Muscle layer of colon (tissue), 2 donors: ENCODE measurements at regions not wholly inside any gene's neighbourhood (a gene's known extent, or its start where the extent isn't known, plus 50 kb on each side); places are given as distances from the start of the nearest gene placed in this dataset.

Experiments
- H3K27ac ChIP-seq: one replicate; pipeline ENCODE4 v1.7.0; 2013; ENCODE audit warnings: low read depth, mild to moderate bottlenecking, low read length, moderate library complexity
- H3K27me3 ChIP-seq, 2 donors: one replicate each; pipeline ENCODE4 v1.7.0; 2013; ENCODE audit warnings: low read length in 2 of 2, mild to moderate bottlenecking in 2 of 2; ENCODE audit not compliant: insufficient read depth in 2 of 2, control insufficient read depth in 1 of 2
- H3K36me3 ChIP-seq: one replicate; pipeline ENCODE4 v1.7.0; 2013; ENCODE audit warnings: mild to moderate bottlenecking, low read length; ENCODE audit not compliant: insufficient read depth
- H3K4me1 ChIP-seq: one replicate; pipeline ENCODE4 v1.7.0; 2013; ENCODE audit warnings: mild to moderate bottlenecking, low read length; ENCODE audit not compliant: insufficient read depth
- H3K4me3 ChIP-seq, 2 donors: one replicate each; pipeline ENCODE4 v1.7.0; 2013; ENCODE audit warnings: low read length in 2 of 2, low read depth in 1 of 2, mild to moderate bottlenecking in 1 of 2, moderate library complexity in 1 of 2
- H3K9ac ChIP-seq: one replicate; pipeline ENCODE4 v1.7.0; 2013; ENCODE audit warnings: low read length
- H3K9me3 ChIP-seq: one replicate; pipeline ENCODE4 v1.7.0; 2013; ENCODE audit warnings: mild to moderate bottlenecking, low read length
- donor health status: abdominal sarcoma.
- donor health status: Adenocarcinoma of cecum.

- Histone ChIP-seq H3K9me3 (no peaks in the 10 kb centered on the region), H3K9ac (no peak overlapping the region), H3K4me3 (no peak overlapping the region), H3K27ac (no peak overlapping the region), H3K27me3 (no peaks in the 10 kb centered on the region), H3K4me1 (no peaks in the 10 kb centered on the region), H3K36me3 (no peaks in the 10 kb centered on the region)
Measured at GRCh38 chr11:15379483-15379882, 264.8 kb downstream of the INSC start.

GRCh38 chr11:15390857-15391256 is 276.1 kb downstream of the INSC start:
- Histone ChIP-seq H3K9me3 (no peaks in the 10 kb centered on the region), H3K36me3 (no peaks in the 10 kb centered on the region), H3K4me3 (no peak overlapping the region), H3K4me1 (no peaks in the 10 kb centered on the region), H3K27ac (no peak overlapping the region), H3K27me3 (no peaks in the 10 kb centered on the region), H3K9ac (no peak overlapping the region)

GRCh38 chr11:15396778-15397177 is 282.1 kb downstream of the INSC start:
- H3K27ac ChIP-seq = no peak overlapping the region
- H3K4me3 ChIP-seq = no peak overlapping the region
- no peaks in the 10 kb centered on the region for H3K9me3 ChIP-seq
- H3K9ac ChIP-seq = no peak overlapping the region
- no peaks in the 10 kb centered on the region for H3K4me1 ChIP-seq
- no peaks in the 10 kb centered on the region for H3K27me3 ChIP-seq
- H3K36me3 ChIP-seq = no peaks in the 10 kb centered on the region

GRCh38 chr11:15406851-15407351 is 292.2 kb downstream of the INSC start:
- no peak overlapping the region for H3K27ac ChIP-seq
- H3K9ac ChIP-seq = no peak overlapping the region
- no peaks in the 10 kb centered on the region for H3K36me3 ChIP-seq
- no peaks in the 10 kb centered on the region for H3K4me1 ChIP-seq
- H3K9me3 ChIP-seq = no peaks in the 10 kb centered on the region
- H3K27me3 ChIP-seq = no peaks in the 10 kb centered on the region
- H3K4me3 ChIP-seq = no peak overlapping the region

- Histone ChIP-seq H3K4me3 (no peak overlapping the region), H3K9ac (no peak overlapping the region), H3K4me1 (no peaks in the 10 kb centered on the region), H3K36me3 (no peaks in the 10 kb centered on the region), H3K9me3 (no peaks in the 10 kb centered on the region), H3K27ac (no peak overlapping the region), H3K27me3 (no peaks in the 10 kb centered on the region)
Measured at GRCh38 chr11:15412054-15412453, 297.3 kb downstream of the INSC start.

- Histone ChIP-seq H3K4me1 (no peaks in the 10 kb centered on the region), H3K36me3 (no peaks in the 10 kb centered on the region), H3K4me3 (no peak overlapping the region), H3K27me3 (no peaks in the 10 kb centered on the region), H3K27ac (no peak overlapping the region), H3K9me3 (no peaks in the 10 kb centered on the region), H3K9ac (no peak overlapping the region)
Measured at GRCh38 chr11:15418921-15419320, 304.2 kb downstream of the INSC start.

- Histone ChIP-seq H3K4me1 (no peaks in the 10 kb centered on the region), H3K36me3 (no peaks in the 10 kb centered on the region), H3K27ac (no peak overlapping the region), H3K9ac (no peak overlapping the region), H3K9me3 (no peaks in the 10 kb centered on the region), H3K27me3 (no peaks in the 10 kb centered on the region), H3K4me3 (no peak overlapping the region)
Measured at GRCh38 chr11:15419696-15420095, 305.0 kb downstream of the INSC start.

GRCh38 chr11:15430381-15430780 is 315.7 kb downstream of the INSC start:
- H3K4me3 ChIP-seq = no peak overlapping the region
- H3K9ac ChIP-seq = no peak overlapping the region
- H3K4me1 ChIP-seq = no peaks in the 10 kb centered on the region
- H3K36me3 ChIP-seq = no peaks in the 10 kb centered on the region
- H3K9me3 ChIP-seq = no peaks in the 10 kb centered on the region
- H3K27me3 ChIP-seq = no peaks in the 10 kb centered on the region
- H3K27ac ChIP-seq = no peak overlapping the region

GRCh38 chr11:15434529-15434928 is 319.8 kb downstream of the INSC start:
- H3K27ac ChIP-seq = no peak overlapping the region
- H3K9me3 ChIP-seq = no peaks in the 10 kb centered on the region
- H3K4me1 ChIP-seq = no peaks in the 10 kb centered on the region
- H3K27me3 ChIP-seq = no peaks in the 10 kb centered on the region
- H3K4me3 ChIP-seq = no peak overlapping the region
- H3K36me3 ChIP-seq = no peaks in the 10 kb centered on the region
- H3K9ac ChIP-seq = no peak overlapping the region

GRCh38 chr11:15446315-15446714 is 331.6 kb downstream of the INSC start:
- Histone ChIP-seq H3K9me3 (no peaks in the 10 kb centered on the region), H3K27ac (no peak overlapping the region), H3K4me3 (no peak overlapping the region), H3K4me1 (no peaks in the 10 kb centered on the region), H3K36me3 (no peaks in the 10 kb centered on the region), H3K9ac (no peak overlapping the region), H3K27me3 (no peaks in the 10 kb centered on the region)

GRCh38 chr11:15446929-15447328 is 332.2 kb downstream of the INSC start:
- Histone ChIP-seq H3K36me3 (no peaks in the 10 kb centered on the region), H3K27me3 (no peaks in the 10 kb centered on the region), H3K4me3 (no peak overlapping the region), H3K27ac (no peak overlapping the region), H3K4me1 (no peaks in the 10 kb centered on the region), H3K9me3 (no peaks in the 10 kb centered on the region), H3K9ac (no peak overlapping the region)

GRCh38 chr11:15451713-15452112 is 337.0 kb downstream of the INSC start:
- no peaks in the 10 kb centered on the region for H3K36me3 ChIP-seq
- H3K4me1 ChIP-seq = no peaks in the 10 kb centered on the region
- H3K27ac ChIP-seq = no peak overlapping the region
- no peaks in the 10 kb centered on the region for H3K9me3 ChIP-seq
- no peak overlapping the region for H3K4me3 ChIP-seq
- H3K9ac ChIP-seq = no peak overlapping the region
- H3K27me3 ChIP-seq = no peaks in the 10 kb centered on the region
